ENCODE measurements at regions not wholly inside any gene's neighbourhood (a gene's known extent, or its start where the extent isn't known, plus 50 kb on each side); places are given as distances from the start of the nearest gene placed in this dataset.

GRCh38 chr4:74635074-74635473 is 159.2 kb downstream of the BTC start:
- TF ChIP-seq, protein P1, sequence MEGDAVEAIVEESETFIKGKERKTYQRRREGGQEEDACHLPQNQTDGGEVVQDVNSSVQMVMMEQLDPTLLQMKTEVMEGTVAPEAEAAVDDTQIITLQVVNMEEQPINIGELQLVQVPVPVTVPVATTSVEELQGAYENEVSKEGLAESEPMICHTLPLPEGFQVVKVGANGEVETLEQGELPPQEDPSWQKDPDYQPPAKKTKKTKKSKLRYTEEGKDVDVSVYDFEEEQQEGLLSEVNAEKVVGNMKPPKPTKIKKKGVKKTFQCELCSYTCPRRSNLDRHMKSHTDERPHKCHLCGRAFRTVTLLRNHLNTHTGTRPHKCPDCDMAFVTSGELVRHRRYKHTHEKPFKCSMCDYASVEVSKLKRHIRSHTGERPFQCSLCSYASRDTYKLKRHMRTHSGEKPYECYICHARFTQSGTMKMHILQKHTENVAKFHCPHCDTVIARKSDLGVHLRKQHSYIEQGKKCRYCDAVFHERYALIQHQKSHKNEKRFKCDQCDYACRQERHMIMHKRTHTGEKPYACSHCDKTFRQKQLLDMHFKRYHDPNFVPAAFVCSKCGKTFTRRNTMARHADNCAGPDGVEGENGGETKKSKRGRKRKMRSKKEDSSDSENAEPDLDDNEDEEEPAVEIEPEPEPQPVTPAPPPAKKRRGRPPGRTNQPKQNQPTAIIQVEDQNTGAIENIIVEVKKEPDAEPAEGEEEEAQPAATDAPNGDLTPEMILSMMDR (IDR thresholded peaks at IDR 0.05; ENCODE audit: low read depth, low read length, poor library complexity, severe bottlenecking), result no peak
- TF ChIP-seq EZH2phosphoT487 (IDR thresholded peaks at IDR 0.05; ENCODE audit: borderline replicate concordance, low read length), result no peak
